Neural cell (in vitro differentiated cells): ENCODE measurements at regions not wholly inside any gene's neighbourhood (a gene's known extent, or its start where the extent isn't known, plus 50 kb on each side); places are given as distances from the start of the nearest gene placed in this dataset.

Experiments
- H2AFZ ChIP-seq: fragments of 200-600, 300-800 bp; sonication (generic), shearing (Covaris generic); 2 replicates; pipeline ENCODE4 v1.6.0; 2014; ENCODE audit warnings: low read depth, mild to moderate bottlenecking, antibody characterized with exemption, low read length, moderate library complexity
- H3F3A ChIP-seq: fragments of 200-600 bp; shearing (Covaris generic); 2 replicates; pipeline ENCODE4 v1.6.1; 2016; ENCODE audit warnings: mild to moderate bottlenecking, moderate library complexity, mixed read lengths, antibody characterized with exemption, low read length; ENCODE audit not compliant: insufficient read depth, poor library complexity, severe bottlenecking
- H3K27ac ChIP-seq: fragments of 200-600, 300-800 bp; sonication (generic), shearing (Covaris generic); 2 replicates; pipeline ENCODE4 v1.5.1; 2014; ENCODE audit warnings: mild to moderate bottlenecking, low read length, moderate library complexity
- H3K27me3 ChIP-seq: fragments of 300-800, 200-600 bp; sonication (generic), shearing (Covaris generic); 2 replicates; pipeline ENCODE4 v1.6.0; 2014; ENCODE audit warnings: mild to moderate bottlenecking, low read depth, low read length, moderate library complexity; ENCODE audit not compliant: insufficient read depth
- H3K36me3 ChIP-seq: fragments of 300-800, 200-600 bp; sonication (generic), shearing (Covaris generic); 2 replicates; pipeline ENCODE4 v1.5.1; 2014; ENCODE audit warnings: mild to moderate bottlenecking, antibody characterized with exemption, low read length, moderate library complexity; ENCODE audit not compliant: insufficient read depth
- H3K4me2 ChIP-seq: fragments of 300-800, 200-600 bp; sonication (generic), shearing (Covaris generic); 2 replicates; pipeline ENCODE4 v1.6.0; 2014; ENCODE audit warnings: mild to moderate bottlenecking, low read length
- H3K4me3 ChIP-seq: fragments of 300-800, 200-600 bp; sonication (generic), shearing (Covaris generic); 2 replicates; pipeline ENCODE4 v1.5.1; 2014; ENCODE audit warnings: mild to moderate bottlenecking, low read length, moderate library complexity
- H3K79me2 ChIP-seq: fragments of 200-600 bp; shearing (Covaris generic); replicated peaks from 2 replicates; pipeline ENCODE4 v1.6.0; 2014; ENCODE audit warnings: mild to moderate bottlenecking, low read length, moderate library complexity; ENCODE audit not compliant: insufficient read depth
- H3K9ac ChIP-seq: fragments of 300-800, 200-600 bp; sonication (generic), shearing (Covaris generic); 2 replicates; pipeline ENCODE4 v1.6.1; 2016; ENCODE audit warnings: mild to moderate bottlenecking, low read length, mixed read lengths
- H3K9me2 ChIP-seq: fragments of 200-600 bp; shearing (Covaris generic); 2 replicates; pipeline ENCODE4 v1.6.1; 2016; ENCODE audit warnings: mild to moderate bottlenecking, low read length, mixed read lengths; ENCODE audit not compliant: insufficient read depth
- H3K9me3 ChIP-seq: fragments of 200-600, 300-800 bp; sonication (generic), shearing (Covaris generic); 2 replicates; pipeline ENCODE4 v1.6.1; 2016; ENCODE audit warnings: mild to moderate bottlenecking, mixed run types, low read length, moderate library complexity, mixed read lengths
- H4K20me1 ChIP-seq: fragments of 200-600 bp; shearing (Covaris generic); 2 replicates; pipeline ENCODE4 v1.6.1; 2016; ENCODE audit warnings: mild to moderate bottlenecking, mixed run types; ENCODE audit not compliant: insufficient read depth
- CTCF ChIP-seq: fragments of 450-650 bp; IDR thresholded peaks from 2 replicates; pipeline ENCODE4 v1.5.1; 2014; ENCODE audit warnings: antibody characterized with exemption, mild to moderate bottlenecking, moderate library complexity; ENCODE audit not compliant: poor library complexity, severe bottlenecking
- EP300 ChIP-seq: fragments of 450-650 bp; conservative IDR thresholded peaks from 2 replicates; pipeline ENCODE4 v1.6.1; 2014; ENCODE audit warnings: antibody characterized with exemption, mild to moderate bottlenecking, moderate library complexity; ENCODE audit not compliant: poor library complexity, severe bottlenecking
- EZH2 ChIP-seq: fragments of 200-600, 300-800 bp; shearing (Covaris generic), sonication (generic); IDR thresholded peaks from 2 replicates; pipeline ENCODE4 v1.6.1; 2014; ENCODE audit warnings: antibody characterized with exemption, low read length, borderline replicate concordance, mild to moderate bottlenecking; ENCODE audit not compliant: insufficient read depth, poor library complexity, severe bottlenecking
- MXI1 ChIP-seq: fragments of 450-650 bp; conservative IDR thresholded peaks from 2 replicates; pipeline ENCODE4 v1.6.1; 2014; ENCODE audit warnings: antibody characterized with exemption, mild to moderate bottlenecking; ENCODE audit not compliant: poor library complexity, severe bottlenecking
- POLR2AphosphoS5 ChIP-seq: IDR thresholded peaks from 2 replicates; pipeline ENCODE4 v1.6.1; 2012
- RAD21 ChIP-seq: fragments of 450-650 bp; conservative IDR thresholded peaks from 2 replicates; pipeline ENCODE4 v1.6.1; 2014; ENCODE audit warnings: antibody characterized with exemption, mild to moderate bottlenecking, moderate library complexity
- REST ChIP-seq: IDR thresholded peaks from 2 replicates; pipeline ENCODE4 v1.6.1; 2012; ENCODE audit warnings: borderline replicate concordance
- SMC3 ChIP-seq: fragments of 450-650 bp; conservative IDR thresholded peaks from 2 replicates; pipeline ENCODE4 v1.6.1; 2014; ENCODE audit warnings: antibody characterized with exemption, mild to moderate bottlenecking, moderate library complexity; ENCODE audit not compliant: poor library complexity
- TAF1 ChIP-seq: IDR thresholded peaks from 2 replicates; pipeline ENCODE4 v1.6.1; 2012; ENCODE audit warnings: low read depth

- Histone ChIP-seq H3K36me3 (no peaks in the 10 kb centered on the region), H3K9ac (no peak overlapping the region), H3F3A (no peaks in the 10 kb centered on the region), H3K4me2 (no peak overlapping the region), H3K9me3 (no peaks in the 10 kb centered on the region), H3K27me3 (no peaks in the 10 kb centered on the region), H3K4me3 (no peak overlapping the region), H4K20me1 (no peaks in the 10 kb centered on the region), H3K27ac (no peak overlapping the region), H3K79me2 (no peaks in the 10 kb centered on the region), H3K9me2 (no peaks in the 10 kb centered on the region), H2AFZ (no peak overlapping the region)
- TF ChIP-seq EZH2: no peak
- no peak for TF ChIP-seq EP300
- TF ChIP-seq SMC3: no peak
- no peak for TF ChIP-seq CTCF
- TF ChIP-seq TAF1: no peak
- TF ChIP-seq POLR2AphosphoS5: no peak
- no peak for TF ChIP-seq REST
- no peak for TF ChIP-seq RAD21
- TF ChIP-seq MXI1: no peak
Observed at GRCh38 chr6:33872761-33873160, 69.0 kb upstream of the MLN start.

GRCh38 chr6:33869826-33870423 lies 66.1 kb upstream of the MLN start:
- Histone ChIP-seq H3K79me2 (no peaks in the 10 kb centered on the region), H3K9me2 (no peaks in the 10 kb centered on the region), H3K4me2 (no peak overlapping the region), H3K36me3 (no peaks in the 10 kb centered on the region), H3K9ac (no peak overlapping the region), H3F3A (no peaks in the 10 kb centered on the region), H4K20me1 (no peaks in the 10 kb centered on the region), H3K4me3 (no peak overlapping the region), H2AFZ (no peak overlapping the region), H3K9me3 (no peaks in the 10 kb centered on the region), H3K27me3 (no peaks in the 10 kb centered on the region), H3K27ac (no peak overlapping the region)
- TF ChIP-seq SMC3 (no peak), MXI1 (no peak)

- Histone ChIP-seq H3K36me3 (no peaks in the 10 kb centered on the region), H3K79me2 (no peaks in the 10 kb centered on the region), H3K27me3 (no peaks in the 10 kb centered on the region), H3F3A (no peaks in the 10 kb centered on the region), H4K20me1 (no peaks in the 10 kb centered on the region), H3K9me2 (no peaks in the 10 kb centered on the region), H3K27ac (no peak overlapping the region), H3K9ac (no peak overlapping the region), H3K4me3 (no peak overlapping the region), H3K9me3 (no peaks in the 10 kb centered on the region), H3K4me2 (no peak overlapping the region), H2AFZ (no peak overlapping the region)
- no peak for TF ChIP-seq EZH2
- TF ChIP-seq CTCF: no peak
- TF ChIP-seq REST: no peak
- TF ChIP-seq POLR2AphosphoS5: no peak
- no peak for TF ChIP-seq MXI1
- no peak for TF ChIP-seq RAD21
Observed at GRCh38 chr6:33869121-33869520, 65.3 kb upstream of the MLN start.
